Neural progenitor cell (in vitro differentiated cells): ENCODE measurements at regions not wholly inside any gene's neighbourhood (a gene's known extent, or its start where the extent isn't known, plus 50 kb on each side); places are given as distances from the start of the nearest gene placed in this dataset.

Source experiments
- DNase-seq: peaks from one replicate; pipeline ENCODE4 v3.0.0-alpha.2; 2016; ENCODE audit warnings: low spot score
- H2AFZ ChIP-seq: fragments of 200-600 bp; sonication (generic); replicated peaks from 2 replicates; pipeline ENCODE4 v1.6.1; 2016; ENCODE audit warnings: antibody characterized with exemption
- H3F3A ChIP-seq: fragments of 200-600 bp; sonication (generic); 2 replicates; pipeline ENCODE4 v1.6.1; 2016; ENCODE audit warnings: antibody characterized with exemption, low read depth
- H3K27ac ChIP-seq: fragments of 200-600 bp; sonication (generic); 2 replicates; pipeline ENCODE4 v1.5.1; 2016; ENCODE audit warnings: mild to moderate bottlenecking
- H3K27me3 ChIP-seq: fragments of 200-600 bp; sonication (generic); 2 replicates; pipeline ENCODE4 v1.6.1; 2016; ENCODE audit warnings: mild to moderate bottlenecking, moderate library complexity
- H3K36me3 ChIP-seq: fragments of 200-600 bp; sonication (generic); 2 replicates; pipeline ENCODE4 v1.5.1; 2016
- H3K4me1 ChIP-seq: fragments of 200-600 bp; sonication (generic); 2 replicates; pipeline ENCODE4 v1.6.1; 2016; ENCODE audit warnings: mixed run types
- H3K4me2 ChIP-seq: fragments of 200-600 bp; sonication (generic); 2 replicates; pipeline ENCODE4 v1.6.1; 2016
- H3K4me3 ChIP-seq: fragments of 200-600 bp; sonication (generic); 2 replicates; pipeline ENCODE4 v1.5.1; 2016
- H3K79me2 ChIP-seq: fragments of 200-600 bp; sonication (generic); 2 replicates; pipeline ENCODE4 v1.6.1; 2016; ENCODE audit warnings: low read depth
- H3K9ac ChIP-seq: fragments of 200-600 bp; sonication (generic); 2 replicates; pipeline ENCODE4 v1.6.1; 2016
- H3K9me3 ChIP-seq: fragments of 200-600 bp; sonication (generic); 2 replicates; pipeline ENCODE4 v1.5.1; 2016; ENCODE audit warnings: low read depth
- H4K20me1 ChIP-seq: fragments of 200-600 bp; sonication (generic); 2 replicates; pipeline ENCODE4 v1.6.1; 2016; ENCODE audit warnings: low read depth
- H3K27ac Mint-ChIP-seq: 3 replicates; pipeline ENCODE4 v1.8.0; 2021; ENCODE audit warnings: mixed read lengths
- H3K27me3 Mint-ChIP-seq: 2 replicates; pipeline ENCODE4 v1.8.0; 2022; ENCODE audit warnings: low read depth, mild to moderate bottlenecking, inconsistent platforms, moderate library complexity, mixed read lengths; ENCODE audit not compliant: insufficient read depth
- H3K36me3 Mint-ChIP-seq: 3 replicates; pipeline ENCODE4 v1.8.0; 2021; ENCODE audit warnings: mixed read lengths
- H3K4me1 Mint-ChIP-seq: 3 replicates; pipeline ENCODE4 v1.8.0; 2021; ENCODE audit warnings: mixed read lengths
- H3K4me3 Mint-ChIP-seq: 3 replicates; pipeline ENCODE4 v1.8.0; 2021; ENCODE audit warnings: mild to moderate bottlenecking, moderate library complexity, mixed read lengths
- H3K9me3 Mint-ChIP-seq: 3 replicates; pipeline ENCODE4 v1.8.0; 2020; ENCODE audit warnings: mixed read lengths
- EZH2 ChIP-seq: fragments of 200-600 bp; sonication (generic); IDR thresholded peaks from 2 replicates; pipeline ENCODE4 v1.6.1; 2017; ENCODE audit warnings: antibody characterized with exemption, mild to moderate bottlenecking, moderate library complexity
- EZH2phosphoT487 ChIP-seq: fragments of 200-600 bp; sonication (generic); IDR thresholded peaks from 2 replicates; pipeline ENCODE4 v1.6.1; 2017; ENCODE audit warnings: antibody characterized with exemption
- TF ChIP-seq, protein P1 (sequence below): fragments of 200-600 bp; sonication (generic); IDR thresholded peaks from 2 replicates; pipeline ENCODE4 v1.5.1; 2017; ENCODE audit warnings: antibody characterized with exemption, mild to moderate bottlenecking

DNA sequence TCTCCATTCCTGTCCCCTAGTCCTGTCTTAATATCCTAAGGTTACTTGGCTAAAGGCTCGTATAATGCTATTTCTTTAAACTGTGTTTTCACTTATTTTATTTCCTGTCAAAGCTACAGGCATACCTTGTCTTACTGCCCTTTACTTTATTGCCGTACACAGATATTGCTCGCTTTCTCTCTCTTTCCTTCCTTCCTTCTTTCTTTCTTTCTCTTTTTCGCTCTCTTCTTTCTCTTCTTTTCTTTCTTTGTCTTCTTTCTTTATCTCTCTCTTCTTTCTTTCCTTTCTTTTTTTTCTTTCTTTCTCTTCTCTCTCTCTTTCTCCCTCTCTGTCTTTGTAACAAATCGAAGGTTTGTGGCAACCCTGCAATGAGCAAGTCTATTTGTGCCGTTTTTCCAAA, 123.9 kb upstream of the ARHGAP5 start:
- H3K79me2 ChIP-seq: no peaks in the 10 kb centered on the region
- DNase-seq: no peak
- no peak overlapping the region for H3K27ac ChIP-seq
- no peaks in the 10 kb centered on the region for H3F3A ChIP-seq
- H3K4me3 ChIP-seq: no peak overlapping the region
- no peaks in the 10 kb centered on the region for H3K36me3 ChIP-seq
- H3K9ac ChIP-seq: no peak overlapping the region
- TF ChIP-seq, protein P1, sequence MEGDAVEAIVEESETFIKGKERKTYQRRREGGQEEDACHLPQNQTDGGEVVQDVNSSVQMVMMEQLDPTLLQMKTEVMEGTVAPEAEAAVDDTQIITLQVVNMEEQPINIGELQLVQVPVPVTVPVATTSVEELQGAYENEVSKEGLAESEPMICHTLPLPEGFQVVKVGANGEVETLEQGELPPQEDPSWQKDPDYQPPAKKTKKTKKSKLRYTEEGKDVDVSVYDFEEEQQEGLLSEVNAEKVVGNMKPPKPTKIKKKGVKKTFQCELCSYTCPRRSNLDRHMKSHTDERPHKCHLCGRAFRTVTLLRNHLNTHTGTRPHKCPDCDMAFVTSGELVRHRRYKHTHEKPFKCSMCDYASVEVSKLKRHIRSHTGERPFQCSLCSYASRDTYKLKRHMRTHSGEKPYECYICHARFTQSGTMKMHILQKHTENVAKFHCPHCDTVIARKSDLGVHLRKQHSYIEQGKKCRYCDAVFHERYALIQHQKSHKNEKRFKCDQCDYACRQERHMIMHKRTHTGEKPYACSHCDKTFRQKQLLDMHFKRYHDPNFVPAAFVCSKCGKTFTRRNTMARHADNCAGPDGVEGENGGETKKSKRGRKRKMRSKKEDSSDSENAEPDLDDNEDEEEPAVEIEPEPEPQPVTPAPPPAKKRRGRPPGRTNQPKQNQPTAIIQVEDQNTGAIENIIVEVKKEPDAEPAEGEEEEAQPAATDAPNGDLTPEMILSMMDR: no peak
- TF ChIP-seq EZH2phosphoT487 (no peak), EZH2 (no peak)
- no peak overlapping the region for H3K4me2 ChIP-seq
- H3K27ac Mint-ChIP-seq: no peak overlapping the region
- peaks cover 8% of the 10 kb centered on the region for H3K9me3 Mint-ChIP-seq
- H3K9me3 ChIP-seq: no peaks in the 10 kb centered on the region
- peaks cover 25% of the 10 kb centered on the region for H3K4me1 Mint-ChIP-seq
- H3K27me3 Mint-ChIP-seq: peaks cover 2% of the 10 kb centered on the region
- H2AFZ ChIP-seq: no peak overlapping the region
- H3K4me3 Mint-ChIP-seq: no peak overlapping the region
- no peaks in the 10 kb centered on the region for H3K36me3 Mint-ChIP-seq
- no peaks in the 10 kb centered on the region for H3K27me3 ChIP-seq
- no peaks in the 10 kb centered on the region for H4K20me1 ChIP-seq
- peaks cover 18% of the 10 kb centered on the region for H3K4me1 ChIP-seq

DNA sequence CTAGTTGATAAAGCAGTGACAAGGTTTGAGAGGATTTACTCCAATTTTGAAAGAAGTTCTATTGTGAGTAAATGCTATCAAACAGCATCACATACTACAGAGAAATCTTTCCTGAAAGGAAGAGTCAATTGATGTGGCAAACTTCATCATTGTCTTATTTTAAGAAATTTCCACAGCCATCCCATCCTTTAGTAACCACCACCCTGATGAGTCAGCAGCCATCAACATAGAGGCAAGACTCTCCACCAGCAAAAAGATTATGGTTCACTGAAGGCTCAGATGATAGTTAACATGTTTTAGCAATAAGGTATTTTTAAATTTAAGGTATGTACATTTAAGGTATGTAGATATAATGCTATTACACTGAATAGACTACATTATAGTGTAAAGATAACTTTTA, 122.1 kb upstream of the ARHGAP5 start:
- peaks cover 11% of the 10 kb centered on the region for H3K9me3 Mint-ChIP-seq
- Histone ChIP-seq H3F3A (no peaks in the 10 kb centered on the region), H3K36me3 (no peaks in the 10 kb centered on the region), H3K9me3 (no peaks in the 10 kb centered on the region), H3K4me3 (no peak overlapping the region), H4K20me1 (no peaks in the 10 kb centered on the region), H3K27me3 (no peaks in the 10 kb centered on the region), H3K4me1 (peaks cover 22% of the 10 kb centered on the region), H2AFZ (no peak overlapping the region), H3K9ac (no peak overlapping the region), H3K79me2 (no peaks in the 10 kb centered on the region), H3K27ac (no peak overlapping the region), H3K4me2 (no peak overlapping the region)
- no peak overlapping the region for H3K27ac Mint-ChIP-seq
- DNase-seq: no peak
- no peak for TF ChIP-seq EZH2phosphoT487
- TF ChIP-seq, protein P1: no peak
- no peak for TF ChIP-seq EZH2
- H3K4me1 Mint-ChIP-seq: peaks cover 21% of the 10 kb centered on the region
- H3K4me3 Mint-ChIP-seq: no peak overlapping the region
- H3K36me3 Mint-ChIP-seq: no peaks in the 10 kb centered on the region
- peaks cover 2% of the 10 kb centered on the region for H3K27me3 Mint-ChIP-seq

DNA sequence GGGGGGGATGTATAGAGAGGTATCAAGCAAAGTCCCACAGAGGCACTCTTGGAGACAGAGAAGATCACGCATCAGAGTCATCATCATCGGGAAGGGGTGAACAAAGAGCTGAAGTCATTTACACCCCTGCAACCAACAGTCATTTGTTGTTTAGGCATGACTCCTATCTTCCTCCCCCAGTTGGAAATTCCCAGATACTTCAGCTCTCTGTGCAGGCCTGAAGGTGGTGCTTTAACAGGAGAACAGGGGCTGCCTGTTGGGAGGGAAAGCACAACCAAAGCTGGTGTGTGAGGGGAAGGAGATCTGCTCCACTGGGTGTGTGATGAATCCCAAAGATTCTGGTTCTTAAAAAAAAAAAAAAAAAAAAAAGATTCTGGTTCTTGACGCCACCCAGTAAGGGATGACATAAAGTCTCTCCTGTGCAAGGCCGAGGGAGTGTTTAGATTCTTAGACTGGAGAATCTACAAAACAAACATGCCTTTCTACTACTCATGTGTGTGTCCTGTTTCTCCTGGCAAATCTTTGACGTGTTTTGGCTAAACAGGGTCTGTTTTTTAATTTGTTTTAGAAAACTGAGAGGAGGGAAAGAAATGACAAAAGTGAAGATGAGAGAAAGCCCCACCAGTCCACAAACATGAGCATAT, 121.0 kb upstream of the ARHGAP5 start:
- Histone ChIP-seq H3K27me3 (no peaks in the 10 kb centered on the region), H3K9ac (no peak overlapping the region), H3K4me1 (peaks cover 18% of the 10 kb centered on the region), H3K9me3 (no peaks in the 10 kb centered on the region), H4K20me1 (no peaks in the 10 kb centered on the region), H3K79me2 (no peaks in the 10 kb centered on the region), H3K4me2 (no peak overlapping the region), H3K36me3 (no peaks in the 10 kb centered on the region), H2AFZ (no peak overlapping the region), H3K27ac (no peak overlapping the region), H3K4me3 (no peak overlapping the region), H3F3A (no peaks in the 10 kb centered on the region)
- H3K4me1 Mint-ChIP-seq: peaks cover 11% of the 10 kb centered on the region
- peaks cover 13% of the 10 kb centered on the region for H3K9me3 Mint-ChIP-seq
- peaks cover 1% of the 10 kb centered on the region for H3K36me3 Mint-ChIP-seq
- peaks cover 2% of the 10 kb centered on the region for H3K27me3 Mint-ChIP-seq
- no peak for DNase-seq
- TF ChIP-seq EZH2 (no peak), EZH2phosphoT487 (no peak)
- TF ChIP-seq, protein P1: no peak
- H3K27ac Mint-ChIP-seq: no peak overlapping the region
- H3K4me3 Mint-ChIP-seq: no peak overlapping the region
